Vagina (tissue), 2 donors: ENCODE measurements at regions not wholly inside any gene's neighbourhood (a gene's known extent, or its start where the extent isn't known, plus 50 kb on each side); places are given as distances from the start of the nearest gene placed in this dataset.

Source experiments
- CTCF ChIP-seq, 3 experiments: fragments of 450-650 bp in 2 of 3; fragments of 200-600 bp in 1 of 3; sonication (generic) in 1 of 3; IDR thresholded peaks; one replicate each; pipeline ENCODE4 v1.5.1; 2017 to 2019; ENCODE audit warnings: antibody characterized with exemption in 3 of 3, mild to moderate bottlenecking in 2 of 3, moderate library complexity in 2 of 3
- POLR2A ChIP-seq, 2 donors: fragments of 450-650 bp; IDR thresholded peaks; one replicate each; pipeline ENCODE4 v1.6.1; 2017; ENCODE audit warnings: antibody characterized with exemption in 2 of 2, mild to moderate bottlenecking in 2 of 2, moderate library complexity in 2 of 2

GRCh38 chr10:30734901-30735300 is 105.3 kb upstream of the LYZL2 start:
- TF ChIP-seq CTCF (IDR thresholded peaks at IDR 0.05) (no peak), POLR2A (IDR thresholded peaks at IDR 0.05) (no peak)
